ENCODE measurements at regions not wholly inside any gene's neighbourhood (a gene's known extent, or its start where the extent isn't known, plus 50 kb on each side); places are given as distances from the start of the nearest gene placed in this dataset.

DNA sequence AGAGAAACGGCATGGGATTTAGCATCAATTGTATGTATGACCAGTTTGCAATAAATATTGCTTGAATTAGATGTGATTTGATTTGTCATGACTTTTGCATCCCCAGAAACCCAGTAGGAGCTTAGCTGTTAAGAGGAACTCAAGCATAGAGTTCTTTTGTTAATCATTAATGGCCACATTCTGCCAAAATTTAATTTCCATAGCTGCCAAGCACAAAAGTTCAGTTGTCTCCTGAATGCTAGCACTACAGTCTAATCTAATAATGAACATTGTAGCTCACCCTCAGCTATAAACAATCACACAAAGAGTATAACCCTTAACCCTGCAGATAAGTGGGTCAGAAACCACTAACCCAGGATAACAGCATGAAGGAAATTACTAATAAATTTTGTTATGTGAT lies 169.8 kb upstream of the GRAMD2B start:
- DNase-seq (ENCODE audit: low read depth), result peak; percentile 21
- H3K27me3 ChIP-seq (ENCODE audit: control insufficient read depth, insufficient read depth, low read length), result no peaks in the 10 kb centered on the region
- TF ChIP-seq, protein P1, sequence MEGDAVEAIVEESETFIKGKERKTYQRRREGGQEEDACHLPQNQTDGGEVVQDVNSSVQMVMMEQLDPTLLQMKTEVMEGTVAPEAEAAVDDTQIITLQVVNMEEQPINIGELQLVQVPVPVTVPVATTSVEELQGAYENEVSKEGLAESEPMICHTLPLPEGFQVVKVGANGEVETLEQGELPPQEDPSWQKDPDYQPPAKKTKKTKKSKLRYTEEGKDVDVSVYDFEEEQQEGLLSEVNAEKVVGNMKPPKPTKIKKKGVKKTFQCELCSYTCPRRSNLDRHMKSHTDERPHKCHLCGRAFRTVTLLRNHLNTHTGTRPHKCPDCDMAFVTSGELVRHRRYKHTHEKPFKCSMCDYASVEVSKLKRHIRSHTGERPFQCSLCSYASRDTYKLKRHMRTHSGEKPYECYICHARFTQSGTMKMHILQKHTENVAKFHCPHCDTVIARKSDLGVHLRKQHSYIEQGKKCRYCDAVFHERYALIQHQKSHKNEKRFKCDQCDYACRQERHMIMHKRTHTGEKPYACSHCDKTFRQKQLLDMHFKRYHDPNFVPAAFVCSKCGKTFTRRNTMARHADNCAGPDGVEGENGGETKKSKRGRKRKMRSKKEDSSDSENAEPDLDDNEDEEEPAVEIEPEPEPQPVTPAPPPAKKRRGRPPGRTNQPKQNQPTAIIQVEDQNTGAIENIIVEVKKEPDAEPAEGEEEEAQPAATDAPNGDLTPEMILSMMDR (IDR thresholded peaks at IDR 0.05; ENCODE audit: insufficient read depth, low read length, poor library complexity, severe bottlenecking), result no peak
- H3K4me3 ChIP-seq (ENCODE audit: low read depth, low read length), result no peak overlapping the region
- peaks cover 1% of the 10 kb centered on the region for H3K36me3 ChIP-seq (ENCODE audit: control insufficient read depth, insufficient read depth, low read length)

DNA sequence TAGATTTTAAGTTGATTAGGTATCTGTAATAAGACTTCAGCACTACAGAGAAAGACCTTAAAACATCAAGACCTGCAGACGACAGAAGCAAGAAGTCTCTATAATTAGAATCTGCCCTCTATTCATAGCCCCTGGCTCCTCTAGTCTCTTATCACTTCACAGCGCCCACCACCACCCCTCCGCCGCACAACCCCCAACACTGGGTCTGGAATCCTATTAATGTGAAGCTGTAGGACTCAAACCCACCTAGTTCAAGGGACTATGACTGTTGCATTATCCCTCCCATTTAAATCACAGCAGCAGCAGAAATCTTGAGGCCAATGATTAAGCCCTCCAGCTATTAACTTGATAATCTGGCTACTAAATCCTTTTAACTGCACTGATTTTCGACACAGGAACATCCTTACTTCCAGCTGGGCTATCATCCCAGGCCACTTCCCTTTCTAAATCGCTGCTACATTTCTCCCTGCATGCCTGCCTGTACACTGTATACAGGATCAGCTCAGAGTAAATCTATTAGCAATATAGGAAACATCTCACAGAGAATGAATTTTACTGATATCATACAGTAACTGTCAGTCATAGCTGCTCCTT lies 159.5 kb upstream of the GRAMD2B start:
- TF ChIP-seq, protein P1 (IDR thresholded peaks at IDR 0.05; ENCODE audit: insufficient read depth, low read length, poor library complexity, severe bottlenecking), result no peak
- DNase-seq (ENCODE audit: low read depth), result no peak
- Histone ChIP-seq H3K4me3 (ENCODE audit: low read depth, low read length) (no peak overlapping the region), H3K36me3 (ENCODE audit: control insufficient read depth, insufficient read depth, low read length) (no peaks in the 10 kb centered on the region), H3K27me3 (ENCODE audit: control insufficient read depth, insufficient read depth, low read length) (no peaks in the 10 kb centered on the region)

DNA sequence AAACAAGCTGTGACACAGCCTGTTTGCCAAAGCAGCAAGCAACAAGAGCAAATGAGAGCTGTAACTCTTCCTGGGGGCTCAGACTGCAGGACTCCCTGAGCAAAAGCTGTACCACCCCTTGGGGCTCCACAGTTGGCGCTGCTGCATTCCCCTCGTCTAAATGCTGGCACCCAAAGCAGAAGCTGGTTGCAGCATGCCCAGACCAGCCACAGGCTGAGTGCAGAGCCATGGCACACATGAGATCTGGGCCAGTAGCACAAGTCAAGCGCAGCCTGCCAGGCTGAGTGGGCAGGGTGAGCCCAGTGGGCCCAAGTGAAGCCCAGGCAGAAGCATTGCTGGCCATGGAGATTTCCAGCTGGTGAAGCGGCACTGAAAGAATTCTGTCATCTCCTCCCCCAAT lies 157.3 kb upstream of the GRAMD2B start:
- no peaks in the 10 kb centered on the region for H3K36me3 ChIP-seq (ENCODE audit: control insufficient read depth, insufficient read depth, low read length)
- no peak overlapping the region for H3K4me3 ChIP-seq (ENCODE audit: low read depth, low read length)
- DNase-seq (ENCODE audit: low read depth), result no peak
- TF ChIP-seq, protein P1 (IDR thresholded peaks at IDR 0.05; ENCODE audit: insufficient read depth, low read length, poor library complexity, severe bottlenecking), result no peak
- no peaks in the 10 kb centered on the region for H3K27me3 ChIP-seq (ENCODE audit: control insufficient read depth, insufficient read depth, low read length)

DNA sequence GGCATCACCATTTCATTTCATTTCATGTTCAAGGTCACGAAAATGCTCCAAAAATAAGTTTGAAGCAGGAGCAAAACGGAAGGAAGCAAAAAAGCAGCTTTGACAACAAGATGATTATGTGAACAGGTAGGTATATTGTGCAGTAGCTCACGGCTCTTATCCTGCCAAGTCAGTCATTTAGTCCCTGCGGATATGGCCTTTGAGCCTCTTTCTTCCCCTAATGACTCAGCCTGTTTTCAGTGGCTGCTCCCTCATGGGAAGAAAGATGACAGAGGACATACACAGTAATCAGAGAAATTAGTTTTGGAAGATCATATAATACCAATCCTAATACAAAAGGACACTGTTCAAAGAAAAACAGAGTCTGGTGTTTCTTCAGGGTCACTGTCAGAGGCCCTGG lies 155.8 kb upstream of the GRAMD2B start:
- TF ChIP-seq, protein P1 (IDR thresholded peaks at IDR 0.05; ENCODE audit: insufficient read depth, low read length, poor library complexity, severe bottlenecking), result no peak
- H3K36me3 ChIP-seq (ENCODE audit: control insufficient read depth, insufficient read depth, low read length), result no peaks in the 10 kb centered on the region
- DNase-seq (ENCODE audit: low read depth), result no peak
- H3K27me3 ChIP-seq (ENCODE audit: control insufficient read depth, insufficient read depth, low read length), result no peaks in the 10 kb centered on the region
- H3K4me3 ChIP-seq (ENCODE audit: low read depth, low read length), result no peak overlapping the region

DNA sequence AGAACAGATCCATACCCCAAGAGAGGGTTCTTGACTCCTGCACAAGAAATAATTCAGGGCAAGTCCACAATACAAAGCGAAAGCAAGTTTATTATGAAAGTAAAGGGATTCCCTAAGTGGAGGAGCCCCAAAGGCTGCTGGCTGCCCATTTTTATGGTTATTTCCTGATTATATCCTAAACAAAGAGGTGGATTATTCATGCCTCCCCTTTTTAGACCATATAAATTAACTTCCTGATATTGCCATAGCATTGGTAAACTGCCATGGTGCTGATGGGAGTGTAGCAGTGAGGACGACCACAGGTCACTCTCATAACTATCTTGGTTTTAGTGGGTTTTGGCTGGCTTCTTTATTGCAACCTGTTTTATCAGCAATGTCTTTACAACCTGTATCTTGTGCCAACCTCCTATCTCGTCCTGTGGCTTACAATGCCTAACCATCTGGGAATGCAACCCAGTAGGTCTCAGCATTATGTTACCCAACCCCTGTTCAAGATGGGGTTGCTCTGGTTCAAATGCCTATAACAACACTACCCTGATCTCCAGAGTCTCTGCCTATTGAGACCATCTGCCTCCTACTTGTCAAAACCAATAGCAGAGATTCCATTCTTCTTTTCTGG lies 154.4 kb upstream of the GRAMD2B start:
- no peak for DNase-seq (ENCODE audit: low read depth)
- Histone ChIP-seq H3K36me3 (ENCODE audit: control insufficient read depth, insufficient read depth, low read length) (no peaks in the 10 kb centered on the region), H3K4me3 (ENCODE audit: low read depth, low read length) (no peak overlapping the region), H3K27me3 (ENCODE audit: control insufficient read depth, insufficient read depth, low read length) (no peaks in the 10 kb centered on the region)
- TF ChIP-seq, protein P1 (IDR thresholded peaks at IDR 0.05; ENCODE audit: insufficient read depth, low read length, poor library complexity, severe bottlenecking), result no peak

DNA sequence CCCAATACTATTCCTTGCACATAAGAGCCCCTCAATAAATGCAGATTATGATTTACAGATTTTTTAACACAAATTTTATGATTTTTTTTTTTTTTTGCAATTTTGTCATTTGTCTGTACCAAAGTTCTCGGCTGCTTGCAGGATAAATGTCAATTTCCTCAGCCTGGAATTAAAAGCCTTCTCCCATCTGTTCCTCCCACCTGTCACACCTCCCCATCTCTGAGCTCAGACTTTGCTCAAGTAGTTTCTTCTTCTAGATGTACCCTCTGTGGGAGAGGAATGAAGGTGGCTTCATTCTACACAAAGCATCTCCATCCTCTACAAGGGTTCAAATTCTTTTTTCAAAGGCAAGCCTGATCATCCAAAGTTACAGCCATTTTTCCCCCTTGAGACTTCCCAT lies 153.7 kb upstream of the GRAMD2B start:
- Histone ChIP-seq H3K36me3 (ENCODE audit: control insufficient read depth, insufficient read depth, low read length) (no peaks in the 10 kb centered on the region), H3K27me3 (ENCODE audit: control insufficient read depth, insufficient read depth, low read length) (no peaks in the 10 kb centered on the region), H3K4me3 (ENCODE audit: low read depth, low read length) (no peak overlapping the region)
- TF ChIP-seq, protein P1 (IDR thresholded peaks at IDR 0.05; ENCODE audit: insufficient read depth, low read length, poor library complexity, severe bottlenecking), result no peak
- no peak for DNase-seq (ENCODE audit: low read depth)

Data from kidney epithelial cell (primary cell).